ENCODE measurements at regions not wholly inside any gene's neighbourhood (a gene's known extent, or its start where the extent isn't known, plus 50 kb on each side); places are given as distances from the start of the nearest gene placed in this dataset.

GRCh38 chr2:134173338-134174016 lies 80.4 kb upstream of the MGAT5 start:
- Histone ChIP-seq H4K20me1 (ENCODE audit: insufficient read depth) (no peaks in the 10 kb centered on the region), H3K79me2 (replicated peaks; ENCODE audit: insufficient read depth, low read length) (peaks cover 21% of the 10 kb centered on the region), H3K36me3 (ENCODE audit: insufficient read depth, low read length) (no peaks in the 10 kb centered on the region), H3K27ac (ENCODE audit: low read length) (peak overlapping the region; percentile 83), H3F3A (ENCODE audit: insufficient read depth, low read length, poor library complexity, severe bottlenecking) (no peaks in the 10 kb centered on the region), H3K4me3 (ENCODE audit: low read length) (peak overlapping the region; percentile 55), H3K9ac (ENCODE audit: low read length) (peak overlapping the region; percentile 57), H3K27me3 (ENCODE audit: insufficient read depth, low read depth, low read length) (no peaks in the 10 kb centered on the region), H3K9me2 (ENCODE audit: insufficient read depth, low read length) (no peaks in the 10 kb centered on the region), H2AFZ (ENCODE audit: low read depth, low read length) (no peak overlapping the region), H3K9me3 (ENCODE audit: low read length) (no peaks in the 10 kb centered on the region), H3K4me2 (ENCODE audit: low read length) (peak overlapping the region; percentile 49)
- TF ChIP-seq CTCF (IDR thresholded peaks at IDR 0.05; ENCODE audit: poor library complexity, severe bottlenecking) (peak; percentile 28), EZH2 (IDR thresholded peaks at IDR 0.05; ENCODE audit: borderline replicate concordance, insufficient read depth, low read length, poor library complexity, severe bottlenecking) (no peak), RAD21 (conservative IDR thresholded peaks at IDR 0.05) (peak; percentile 51), TAF1 (IDR thresholded peaks at IDR 0.05; ENCODE audit: low read depth) (no peak), EP300 (conservative IDR thresholded peaks at IDR 0.05; ENCODE audit: poor library complexity, severe bottlenecking) (peak; percentile 95), REST (IDR thresholded peaks at IDR 0.05; ENCODE audit: borderline replicate concordance) (no peak), SMC3 (conservative IDR thresholded peaks at IDR 0.05; ENCODE audit: poor library complexity) (peak; percentile 42), MXI1 (conservative IDR thresholded peaks at IDR 0.05; ENCODE audit: poor library complexity, severe bottlenecking) (peak; percentile 84), POLR2AphosphoS5 (IDR thresholded peaks at IDR 0.05) (peak; percentile 74)

- Histone ChIP-seq H3F3A (ENCODE audit: insufficient read depth, low read length, poor library complexity, severe bottlenecking) (no peaks in the 10 kb centered on the region), H2AFZ (ENCODE audit: low read depth, low read length) (no peak overlapping the region), H3K27ac (ENCODE audit: low read length) (no peak overlapping the region), H3K9ac (ENCODE audit: low read length) (no peak overlapping the region), H4K20me1 (ENCODE audit: insufficient read depth) (no peaks in the 10 kb centered on the region), H3K9me2 (ENCODE audit: insufficient read depth, low read length) (no peaks in the 10 kb centered on the region), H3K36me3 (ENCODE audit: insufficient read depth, low read length) (no peaks in the 10 kb centered on the region), H3K4me2 (ENCODE audit: low read length) (no peak overlapping the region), H3K9me3 (ENCODE audit: low read length) (no peaks in the 10 kb centered on the region), H3K27me3 (ENCODE audit: insufficient read depth, low read depth, low read length) (no peaks in the 10 kb centered on the region), H3K4me3 (ENCODE audit: low read length) (no peak overlapping the region), H3K79me2 (replicated peaks; ENCODE audit: insufficient read depth, low read length) (peaks cover 18% of the 10 kb centered on the region)
- TF ChIP-seq SMC3 (conservative IDR thresholded peaks at IDR 0.05; ENCODE audit: poor library complexity) (no peak), EZH2 (IDR thresholded peaks at IDR 0.05; ENCODE audit: borderline replicate concordance, insufficient read depth, low read length, poor library complexity, severe bottlenecking) (no peak), RAD21 (conservative IDR thresholded peaks at IDR 0.05) (no peak), MXI1 (conservative IDR thresholded peaks at IDR 0.05; ENCODE audit: poor library complexity, severe bottlenecking) (no peak), REST (IDR thresholded peaks at IDR 0.05; ENCODE audit: borderline replicate concordance) (no peak), POLR2AphosphoS5 (IDR thresholded peaks at IDR 0.05) (no peak), TAF1 (IDR thresholded peaks at IDR 0.05; ENCODE audit: low read depth) (no peak), EP300 (conservative IDR thresholded peaks at IDR 0.05; ENCODE audit: poor library complexity, severe bottlenecking) (no peak), CTCF (IDR thresholded peaks at IDR 0.05; ENCODE audit: poor library complexity, severe bottlenecking) (no peak)
Observed at GRCh38 chr2:134174711-134175110, 79.2 kb upstream of the MGAT5 start.
